HG03139 (cell line): ENCODE measurements at regions not wholly inside any gene's neighbourhood (a gene's known extent, or its start where the extent isn't known, plus 50 kb on each side); places are given as distances from the start of the nearest gene placed in this dataset.

Experiments used
- ATAC-seq: cut with Tn5 transposase; IDR thresholded peaks from one replicate; pipeline ENCODE4 v1.9.1; 2021; ENCODE audit not compliant: unreplicated experiment

- no peak for ATAC-seq
These were observed 778.2 kb upstream of the FLRT2 start for GRCh38 chr14:84751745-84752144.

- ATAC-seq = no peak
These were observed 769.3 kb upstream of the FLRT2 start for GRCh38 chr14:84760489-84761126.

- no peak for ATAC-seq
These were observed 762.5 kb upstream of the FLRT2 start for GRCh38 chr14:84767434-84767833.

GRCh38 chr14:84770030-84770429, 759.9 kb upstream of the FLRT2 start:
- no peak for ATAC-seq

DNA sequence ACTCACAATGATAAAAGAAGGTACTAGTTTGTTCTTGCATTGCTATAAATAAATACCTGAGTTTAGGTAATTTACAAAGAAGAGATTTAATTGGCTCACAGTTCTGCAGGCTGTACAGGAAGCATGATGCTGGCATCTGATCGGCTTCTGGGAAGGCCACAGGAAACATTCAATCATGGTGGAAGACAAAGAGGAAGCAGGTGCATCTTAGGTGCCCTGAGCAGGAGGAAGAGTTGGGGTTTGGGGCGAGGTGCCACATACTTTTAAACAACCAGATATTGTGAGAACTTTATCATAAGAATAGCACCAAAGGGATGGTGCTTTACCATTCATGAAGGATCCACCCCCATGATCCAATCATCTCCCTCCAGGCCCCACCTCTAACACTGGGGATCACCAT, 752.6 kb upstream of the FLRT2 start:
- no peak for ATAC-seq

DNA sequence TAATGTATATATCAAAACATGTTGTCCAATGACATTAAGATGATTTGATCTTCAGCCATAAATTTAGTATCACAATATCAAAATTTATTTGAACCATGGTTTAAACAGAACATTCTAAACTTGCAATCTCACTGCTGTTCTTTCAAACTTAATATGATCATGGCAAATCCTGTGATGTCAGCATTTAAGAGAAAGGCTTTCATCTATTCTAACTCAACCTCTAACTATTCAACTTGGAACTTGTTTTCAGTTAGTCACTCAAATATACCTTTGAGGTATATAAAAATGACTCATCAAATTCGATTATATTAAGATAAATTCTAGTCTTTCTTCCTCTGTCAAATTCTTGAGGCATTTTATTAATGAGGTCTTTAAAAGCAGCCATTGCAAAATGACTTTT, 747.0 kb upstream of the FLRT2 start:
- ATAC-seq = no peak

- ATAC-seq = no peak
These were observed 746.4 kb upstream of the FLRT2 start for GRCh38 chr14:84783511-84783910.

- no peak for ATAC-seq
These were observed 743.9 kb upstream of the FLRT2 start for GRCh38 chr14:84785996-84786395.

DNA sequence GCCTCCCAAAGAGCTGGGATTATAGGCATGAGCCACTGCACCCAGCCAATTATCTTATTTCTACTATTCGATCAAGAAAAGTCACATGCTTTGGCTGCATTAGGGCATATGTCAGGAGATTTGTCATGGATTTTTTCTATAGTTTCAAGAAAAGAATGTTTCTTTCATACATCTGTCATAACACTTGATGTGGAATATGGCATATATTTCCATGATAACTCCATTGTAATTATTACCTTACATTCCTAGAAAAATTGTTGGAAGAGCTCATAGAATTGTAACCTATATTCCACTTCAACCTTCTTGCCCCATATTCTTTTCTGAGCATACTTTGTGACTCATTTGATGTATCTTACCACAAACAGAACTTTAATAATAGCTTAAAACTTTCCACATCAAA, 740.9 kb upstream of the FLRT2 start:
- no peak for ATAC-seq

DNA sequence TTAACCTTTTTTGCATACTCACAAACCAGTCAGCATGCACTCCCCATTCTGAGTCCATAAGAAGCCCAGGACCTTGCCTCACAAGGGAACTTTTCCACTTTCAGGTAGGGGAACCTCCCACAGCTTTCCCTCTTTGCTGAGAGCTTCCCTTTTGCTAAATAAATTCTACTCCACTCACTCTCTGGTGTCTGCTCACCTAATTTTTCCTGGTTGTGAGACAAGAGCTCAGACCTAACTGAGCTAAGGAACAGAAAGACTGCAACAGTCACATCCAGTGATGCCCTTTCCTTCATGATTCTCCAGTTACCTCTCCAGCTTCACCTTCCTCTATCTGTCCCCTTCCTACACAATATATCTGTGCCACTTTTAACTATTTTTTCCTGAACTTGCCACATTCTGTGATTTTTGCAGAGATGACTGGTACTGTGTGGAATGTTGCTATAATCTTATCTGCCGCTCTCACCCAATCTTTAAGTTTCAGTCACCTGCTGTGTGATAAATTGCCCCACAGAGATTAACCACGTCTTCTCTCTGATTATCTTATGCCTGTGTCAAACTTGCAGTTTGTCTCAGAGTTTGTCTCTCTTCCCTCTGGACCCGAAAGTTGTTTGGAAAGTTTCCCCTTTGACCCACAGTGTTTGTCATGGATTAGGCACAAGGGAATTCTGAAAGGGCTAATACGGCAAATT, 737.1 kb upstream of the FLRT2 start:
- no peak for ATAC-seq

DNA sequence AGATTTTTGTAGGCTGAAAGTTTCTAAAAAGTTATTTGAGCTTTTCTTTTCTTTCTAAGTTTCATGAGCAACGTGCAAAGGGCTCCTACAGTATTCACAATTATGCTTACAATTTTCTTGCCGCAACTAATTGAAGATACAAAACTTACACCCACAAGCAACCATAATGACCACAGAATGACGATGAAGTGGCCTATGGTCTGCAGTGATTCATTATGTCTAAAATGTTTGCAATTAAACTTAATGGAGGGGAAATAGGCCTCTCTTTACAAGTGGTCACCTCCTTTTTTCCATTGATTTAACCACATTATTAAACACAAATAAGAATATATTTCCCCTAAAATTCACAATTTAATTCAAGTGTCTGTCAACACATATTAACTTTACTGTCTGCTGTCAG, 732.6 kb upstream of the FLRT2 start:
- no peak for ATAC-seq

- ATAC-seq = no peak
These were observed 725.5 kb upstream of the FLRT2 start for GRCh38 chr14:84804468-84804867.

DNA sequence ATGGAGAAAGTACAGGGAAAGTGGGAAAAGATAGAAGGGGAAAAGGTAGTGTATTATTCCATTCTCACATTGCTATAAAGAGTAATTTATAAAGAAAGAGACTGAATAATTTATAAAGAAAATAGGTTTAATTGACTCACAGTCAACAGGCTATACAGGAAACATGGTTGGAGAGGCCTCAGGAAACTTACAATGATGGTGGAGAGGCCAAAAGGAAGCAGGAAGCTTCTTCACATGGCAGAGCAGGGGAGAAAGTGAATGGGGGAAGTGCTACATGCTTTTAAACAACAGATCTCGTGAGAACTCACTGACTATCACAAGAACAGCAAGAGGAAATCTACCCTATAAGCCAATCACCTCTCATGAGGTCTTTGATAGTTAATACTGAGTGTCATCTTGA, 725.0 kb upstream of the FLRT2 start:
- no peak for ATAC-seq

- ATAC-seq = no peak
These were observed 723.8 kb upstream of the FLRT2 start for GRCh38 chr14:84806181-84806580.

DNA sequence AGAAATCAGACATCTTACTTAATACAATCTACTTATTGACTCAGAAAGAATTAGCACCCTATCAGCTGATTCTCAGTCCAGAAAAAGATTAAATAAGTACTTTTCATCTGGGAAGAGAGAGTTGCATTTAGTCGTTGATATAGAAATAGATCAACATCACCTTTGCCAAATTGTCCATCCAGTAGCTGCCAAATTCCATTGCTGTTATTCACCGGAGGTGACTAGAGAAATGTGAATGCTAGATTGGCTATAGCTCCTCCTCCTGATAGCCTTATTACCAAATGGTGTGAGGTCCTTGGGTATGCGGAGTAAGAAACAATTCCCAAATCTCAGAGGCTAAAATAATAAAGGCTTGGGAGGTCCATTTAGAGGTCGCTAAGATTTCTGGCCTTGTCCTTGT, 723.3 kb upstream of the FLRT2 start:
- no peak for ATAC-seq

DNA sequence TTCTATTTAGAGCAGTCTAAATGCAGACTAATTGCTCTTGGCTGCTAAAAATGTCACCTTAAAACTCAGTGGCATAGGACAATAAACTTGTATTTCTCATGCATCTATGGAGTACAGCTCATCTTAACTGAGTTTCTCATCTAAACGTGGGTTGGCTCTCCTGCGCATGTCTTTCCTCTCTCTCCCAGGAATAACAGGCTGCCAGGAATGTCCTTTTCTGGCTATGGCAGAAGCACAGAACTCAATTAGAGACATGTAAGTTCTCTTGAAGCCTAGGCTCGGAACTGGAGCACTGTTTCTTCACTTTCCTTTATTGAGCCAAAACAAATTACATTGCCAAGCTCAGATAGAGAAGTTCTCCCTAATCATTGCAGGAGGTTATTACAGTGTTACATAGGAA, 722.3 kb upstream of the FLRT2 start:
- ATAC-seq = no peak

GRCh38 chr14:84809158-84809557, 720.8 kb upstream of the FLRT2 start:
- ATAC-seq = no peak

DNA sequence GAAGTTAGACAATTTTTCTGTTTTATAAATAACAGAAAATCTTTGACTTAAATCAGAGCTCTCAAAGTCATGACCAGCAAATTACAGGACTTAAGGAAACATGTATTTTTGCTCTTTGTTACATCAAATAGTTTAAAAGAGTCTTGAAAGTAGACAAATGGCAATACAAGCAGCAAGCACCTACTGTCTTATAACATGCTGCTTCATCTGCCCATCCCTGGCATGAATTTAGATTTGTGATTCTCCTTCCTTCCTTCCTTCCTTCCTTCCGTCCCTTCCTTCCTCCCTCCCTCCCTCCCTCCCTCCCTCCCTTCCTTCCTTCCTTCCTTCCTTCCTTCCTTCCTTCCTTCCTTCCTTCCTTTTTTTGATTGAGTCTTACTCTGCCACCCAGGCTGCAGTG, 715.6 kb upstream of the FLRT2 start:
- ATAC-seq = no peak

DNA sequence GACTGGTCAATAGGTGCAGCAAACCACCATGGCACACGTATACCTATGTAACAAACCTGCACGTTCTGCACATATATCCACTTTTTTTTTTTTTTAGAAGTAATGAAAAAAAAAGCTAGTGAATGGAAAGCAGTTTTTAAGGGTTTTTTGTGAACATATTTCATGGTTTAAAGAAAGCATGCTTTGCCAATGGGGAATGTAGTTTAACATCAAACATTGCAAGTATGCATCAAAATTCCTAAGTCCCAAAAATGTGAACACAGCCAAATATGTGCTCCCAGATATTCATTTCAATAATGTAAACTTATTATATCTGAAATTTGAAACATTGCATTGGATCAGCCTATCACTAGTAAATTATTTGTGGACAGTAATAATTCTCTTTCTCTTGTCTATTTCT, 710.4 kb upstream of the FLRT2 start:
- ATAC-seq = no peak

- no peak for ATAC-seq
These were observed 704.3 kb upstream of the FLRT2 start for GRCh38 chr14:84825481-84826251.

DNA sequence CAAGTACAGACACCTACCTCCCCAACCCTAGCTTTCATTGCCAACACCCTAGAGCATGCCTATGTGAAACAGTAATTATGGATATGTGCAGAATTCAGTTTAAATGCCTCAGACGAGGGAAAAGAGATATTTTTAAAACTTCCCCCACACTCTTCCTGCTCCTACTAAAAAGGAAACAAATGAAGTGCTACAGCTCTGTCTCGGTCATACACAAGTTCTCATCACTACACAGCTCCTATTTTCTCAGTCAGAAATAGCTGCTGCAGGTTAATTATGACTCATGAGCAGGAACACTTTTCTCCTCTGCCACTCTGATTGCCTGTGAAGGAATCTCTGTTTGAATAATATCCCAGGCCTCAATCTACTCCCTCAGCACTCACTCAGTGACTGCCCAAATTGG, 703.6 kb upstream of the FLRT2 start:
- ATAC-seq = no peak

DNA sequence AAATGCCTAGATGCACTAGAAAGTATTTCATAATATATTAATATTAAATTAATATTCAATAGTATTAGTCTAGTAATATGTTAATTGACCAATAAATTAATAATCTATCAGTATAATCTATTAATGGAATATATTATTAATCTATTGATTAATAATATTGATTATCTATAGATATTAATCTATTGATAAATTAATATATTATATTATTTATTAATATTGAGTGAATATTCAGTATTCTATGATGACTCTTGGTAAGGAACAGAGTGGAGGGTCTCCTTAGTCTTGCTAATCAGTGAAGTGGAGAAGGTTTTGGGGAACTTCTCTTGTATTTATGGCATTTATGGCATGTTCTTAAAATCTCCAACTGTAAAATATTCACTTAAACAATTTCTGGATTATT, 679.3 kb upstream of the FLRT2 start:
- no peak for ATAC-seq
